Fibroblast of lung (primary cell): ENCODE measurements at regions not wholly inside any gene's neighbourhood (a gene's known extent, or its start where the extent isn't known, plus 50 kb on each side); places are given as distances from the start of the nearest gene placed in this dataset.

ENCODE experiments used
- DNase-seq, 2 donors: peaks; one replicate each; pipeline versions ENCODE4 v3.0.0 to v3.0.0-alpha.2; 2010; ENCODE audit warnings: low read depth in 2 of 2
- H2AFZ ChIP-seq: 2 replicates; pipeline ENCODE4 v1.5.1; 2012; ENCODE audit warnings: low read length, control low read depth, inconsistent platforms
- H3K27ac ChIP-seq: 2 replicates; pipeline ENCODE4 v1.5.1; 2011; ENCODE audit warnings: low read length, control low read depth; ENCODE audit not compliant: insufficient read depth
- H3K27me3 ChIP-seq: 2 replicates; pipeline ENCODE4 v1.5.1; 2011; ENCODE audit warnings: mild to moderate bottlenecking, low read length; ENCODE audit not compliant: control insufficient read depth, insufficient read depth
- H3K36me3 ChIP-seq: 2 replicates; pipeline ENCODE4 v1.5.1; 2011; ENCODE audit warnings: low read length; ENCODE audit not compliant: control insufficient read depth, insufficient read depth
- H3K4me1 ChIP-seq: 2 replicates; pipeline ENCODE4 v1.5.1; 2011; ENCODE audit warnings: low read length; ENCODE audit not compliant: control insufficient read depth, insufficient read depth; ENCODE audit errors: extremely low read depth
- H3K4me2 ChIP-seq: 2 replicates; pipeline ENCODE4 v1.5.1; 2011; ENCODE audit warnings: low read length, control low read depth; ENCODE audit not compliant: insufficient read depth; ENCODE audit errors: extremely low read depth
- H3K4me3 ChIP-seq, 4 experiments: fragments of 200-600 bp in 1 of 4; sonication (generic) in 1 of 4; replicated peaks in 1 of 4; 2 replicates each; pipeline ENCODE4 v1.5.1; 2011 to 2016; ENCODE audit warnings: low read length in 4 of 4, low read depth in 3 of 4, mild to moderate bottlenecking in 3 of 4, control low read depth in 2 of 4, inconsistent platforms in 1 of 4, mixed read lengths in 1 of 4; ENCODE audit not compliant: insufficient read depth in 1 of 4; ENCODE audit errors: control extremely low read depth in 1 of 4
- H3K79me2 ChIP-seq: 2 replicates; pipeline ENCODE4 v1.5.1; 2012; ENCODE audit warnings: mild to moderate bottlenecking, low read length, inconsistent platforms; ENCODE audit not compliant: control insufficient read depth, insufficient read depth
- H3K9ac ChIP-seq: 2 replicates; pipeline ENCODE4 v1.5.1; 2011; ENCODE audit warnings: mild to moderate bottlenecking, low read length, control low read depth; ENCODE audit not compliant: insufficient read depth
- H3K9me3 ChIP-seq: 2 replicates; pipeline ENCODE4 v1.5.1; 2012; ENCODE audit warnings: low read depth, low read length; ENCODE audit not compliant: control insufficient read depth, insufficient read depth
- H4K20me1 ChIP-seq: 2 replicates; pipeline ENCODE4 v1.5.1; 2011; ENCODE audit warnings: low read length; ENCODE audit not compliant: control insufficient read depth, insufficient read depth; ENCODE audit errors: extremely low read depth
- EZH2 ChIP-seq: IDR thresholded peaks from 2 replicates; pipeline ENCODE4 v1.5.1; 2012; ENCODE audit warnings: low read length, control low read depth, mild to moderate bottlenecking; ENCODE audit errors: missing control alignments
- TF ChIP-seq, protein P1 (sequence below), 2 donors: IDR thresholded peaks in 1 of 2; conservative IDR thresholded peaks in 1 of 2; 1 replicate in 1 of 2; 2 replicates in 1 of 2; pipeline ENCODE4 v1.5.1; 2011 to 2012; ENCODE audit warnings: low read length in 2 of 2, control low read depth in 1 of 2, inconsistent platforms in 1 of 2, low read depth in 1 of 2, mild to moderate bottlenecking in 1 of 2

DNA sequence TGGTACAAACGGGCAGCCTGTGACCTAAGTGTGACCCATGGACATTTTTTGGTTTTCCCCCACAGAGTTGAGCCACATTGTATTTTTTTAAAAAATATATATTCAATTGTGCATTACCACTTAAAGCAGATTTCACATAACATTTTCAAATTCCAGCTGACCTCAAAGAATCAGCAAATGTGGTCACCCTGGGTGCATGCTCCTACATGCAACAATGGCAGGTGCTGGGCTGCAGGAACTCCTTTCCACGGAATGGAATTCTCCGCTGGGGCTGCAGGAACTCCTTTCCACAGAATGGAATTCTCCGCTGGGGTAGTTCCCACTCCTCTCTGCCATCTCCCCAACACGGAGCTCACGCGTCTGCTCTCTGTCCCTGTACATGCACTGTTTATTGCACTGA lies 68.7 kb downstream of the MAP10 start:
- H3K27me3 ChIP-seq = no peaks in the 10 kb centered on the region
- H3K9ac ChIP-seq = no peak overlapping the region
- H4K20me1 ChIP-seq = no peaks in the 10 kb centered on the region
- H3K4me2 ChIP-seq = no peak overlapping the region
- no peaks in the 10 kb centered on the region for H3K79me2 ChIP-seq
- no peak overlapping the region for H2AFZ ChIP-seq
- H3K4me1 ChIP-seq = no peaks in the 10 kb centered on the region
- no peak overlapping the region for H3K27ac ChIP-seq
- no peaks in the 10 kb centered on the region for H3K36me3 ChIP-seq
- no peak for TF ChIP-seq EZH2
- TF ChIP-seq, protein P1, sequence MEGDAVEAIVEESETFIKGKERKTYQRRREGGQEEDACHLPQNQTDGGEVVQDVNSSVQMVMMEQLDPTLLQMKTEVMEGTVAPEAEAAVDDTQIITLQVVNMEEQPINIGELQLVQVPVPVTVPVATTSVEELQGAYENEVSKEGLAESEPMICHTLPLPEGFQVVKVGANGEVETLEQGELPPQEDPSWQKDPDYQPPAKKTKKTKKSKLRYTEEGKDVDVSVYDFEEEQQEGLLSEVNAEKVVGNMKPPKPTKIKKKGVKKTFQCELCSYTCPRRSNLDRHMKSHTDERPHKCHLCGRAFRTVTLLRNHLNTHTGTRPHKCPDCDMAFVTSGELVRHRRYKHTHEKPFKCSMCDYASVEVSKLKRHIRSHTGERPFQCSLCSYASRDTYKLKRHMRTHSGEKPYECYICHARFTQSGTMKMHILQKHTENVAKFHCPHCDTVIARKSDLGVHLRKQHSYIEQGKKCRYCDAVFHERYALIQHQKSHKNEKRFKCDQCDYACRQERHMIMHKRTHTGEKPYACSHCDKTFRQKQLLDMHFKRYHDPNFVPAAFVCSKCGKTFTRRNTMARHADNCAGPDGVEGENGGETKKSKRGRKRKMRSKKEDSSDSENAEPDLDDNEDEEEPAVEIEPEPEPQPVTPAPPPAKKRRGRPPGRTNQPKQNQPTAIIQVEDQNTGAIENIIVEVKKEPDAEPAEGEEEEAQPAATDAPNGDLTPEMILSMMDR (conservative IDR thresholded peaks at IDR 0.05 in 1 of 2, IDR thresholded peaks at IDR 0.05 in 1 of 2; ENCODE audit: low read depth in 1 of 2, low read length in 2 of 2) = no peak
- no peaks in the 10 kb centered on the region for H3K9me3 ChIP-seq
- DNase-seq = peak in 1 of 2 donors; percentile 61
- H3K4me3 ChIP-seq = no peak overlapping the region

DNA sequence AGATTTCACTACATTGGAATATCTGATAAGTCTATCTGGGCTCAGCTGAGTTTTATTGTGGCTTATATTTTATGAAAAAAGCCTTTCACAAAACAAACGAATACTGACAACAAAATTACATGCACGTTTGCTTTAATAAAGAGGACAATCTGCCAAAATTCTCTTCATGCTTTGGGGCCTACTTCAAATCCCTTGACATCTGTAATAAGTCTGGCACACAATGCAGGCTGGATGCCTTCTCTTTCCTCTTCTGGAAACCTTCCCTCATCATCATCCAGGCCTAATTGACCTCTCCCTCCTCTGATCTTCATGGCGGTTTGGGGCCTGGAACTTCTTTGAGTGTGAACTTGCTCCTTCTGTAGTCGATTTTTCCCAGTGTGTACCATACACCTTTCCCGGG lies 70.3 kb downstream of the MAP10 start:
- H3K27ac ChIP-seq = no peak overlapping the region
- H4K20me1 ChIP-seq = no peaks in the 10 kb centered on the region
- H3K36me3 ChIP-seq = no peaks in the 10 kb centered on the region
- TF ChIP-seq EZH2 = no peak
- TF ChIP-seq, protein P1 (conservative IDR thresholded peaks at IDR 0.05 in 1 of 2, IDR thresholded peaks at IDR 0.05 in 1 of 2; ENCODE audit: low read depth in 1 of 2, low read length in 2 of 2) = no peak
- no peak for DNase-seq
- no peak overlapping the region for H3K4me3 ChIP-seq
- H2AFZ ChIP-seq = no peak overlapping the region
- H3K4me2 ChIP-seq = no peak overlapping the region
- no peaks in the 10 kb centered on the region for H3K4me1 ChIP-seq
- H3K9ac ChIP-seq = no peak overlapping the region
- H3K9me3 ChIP-seq = no peaks in the 10 kb centered on the region
- no peaks in the 10 kb centered on the region for H3K27me3 ChIP-seq
- H3K79me2 ChIP-seq = no peaks in the 10 kb centered on the region

DNA sequence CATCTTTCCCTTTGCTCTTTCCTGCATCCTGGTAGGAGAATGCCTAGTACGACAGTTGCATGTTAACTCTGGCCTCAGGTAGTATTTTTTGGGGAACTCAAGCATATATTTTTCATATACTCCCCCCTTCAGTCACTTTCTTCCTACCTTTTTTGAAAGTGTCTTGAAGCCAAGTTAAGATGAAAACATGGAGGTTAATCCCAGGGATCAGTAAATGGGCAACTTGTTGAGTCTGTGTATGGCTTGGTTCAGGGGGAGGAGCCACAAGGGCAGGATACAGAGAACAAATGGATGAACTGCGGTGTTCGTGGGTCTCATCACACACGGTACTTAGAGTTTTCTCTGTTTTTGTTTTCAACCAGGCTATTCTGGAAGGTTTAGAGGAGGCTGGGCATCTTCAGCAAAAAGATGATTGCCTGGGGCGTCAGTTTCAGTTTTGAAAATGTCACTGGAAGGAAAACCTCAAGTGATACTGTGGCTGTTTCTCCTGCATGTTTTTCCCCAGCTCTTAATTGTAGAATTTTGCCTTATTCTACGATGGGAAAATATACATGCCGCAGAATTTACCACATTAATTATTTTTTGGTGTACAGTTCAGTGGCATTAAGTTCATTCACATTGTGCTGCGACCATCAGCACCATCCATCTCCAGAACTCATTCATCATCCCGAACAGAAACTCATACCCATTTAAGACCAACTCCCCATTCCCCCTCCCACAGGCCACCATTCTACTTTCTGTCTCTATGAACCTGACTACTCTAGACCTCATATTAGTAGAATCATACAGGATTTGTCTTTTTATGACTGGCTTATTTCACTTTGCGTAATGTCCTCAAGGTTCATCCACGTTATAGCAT lies 71.5 kb downstream of the MAP10 start:
- H3K9me3 ChIP-seq = no peaks in the 10 kb centered on the region
- DNase-seq = no peak
- no peak for TF ChIP-seq EZH2
- TF ChIP-seq, protein P1 (conservative IDR thresholded peaks at IDR 0.05 in 1 of 2, IDR thresholded peaks at IDR 0.05 in 1 of 2; ENCODE audit: low read depth in 1 of 2, low read length in 2 of 2) = no peak
- H3K4me2 ChIP-seq = no peak overlapping the region
- H3K9ac ChIP-seq = no peak overlapping the region
- no peaks in the 10 kb centered on the region for H3K4me1 ChIP-seq
- H2AFZ ChIP-seq = no peak overlapping the region
- no peak overlapping the region for H3K27ac ChIP-seq
- H3K79me2 ChIP-seq = no peaks in the 10 kb centered on the region
- no peak overlapping the region for H3K4me3 ChIP-seq
- no peaks in the 10 kb centered on the region for H3K27me3 ChIP-seq
- no peaks in the 10 kb centered on the region for H3K36me3 ChIP-seq
- no peaks in the 10 kb centered on the region for H4K20me1 ChIP-seq
